ENCODE measurements at regions not wholly inside any gene's neighbourhood (a gene's known extent, or its start where the extent isn't known, plus 50 kb on each side); places are given as distances from the start of the nearest gene placed in this dataset.

GRCh38 chr9:136611606-136612005 lies 51.1 kb upstream of the EGFL7 start:
- Histone ChIP-seq H3K9me3 (no peaks in the 10 kb centered on the region), H3K27ac (no peak overlapping the region), H3K4me3 (no peak overlapping the region), H3K27me3 (no peaks in the 10 kb centered on the region), H3K36me3 (no peaks in the 10 kb centered on the region), H3K4me1 (peaks cover 17% of the 10 kb centered on the region)
- no peak for ATAC-seq
- no peak for TF ChIP-seq CTCF (IDR thresholded peaks at IDR 0.05)
- DNase-seq: no peak
- intact Hi-C loops (cut with DNase I): no loop called here

- H3K9me3 ChIP-seq: no peaks in the 10 kb centered on the region
Measured at GRCh38 chr9:136611119-136611518, 51.6 kb upstream of the EGFL7 start.

GRCh38 chr9:136610426-136610825 lies 52.3 kb upstream of the EGFL7 start:
- DNase-seq (no peak), ATAC-seq (no peak)

More at GRCh38 chr9:136611119-136611518, 51.6 kb upstream of the EGFL7 start:
- ATAC-seq (no peak), DNase-seq (no peak)
- Histone ChIP-seq H3K4me3 (no peak overlapping the region), H3K4me1 (peaks cover 22% of the 10 kb centered on the region), H3K27ac (no peak overlapping the region), H3K36me3 (no peaks in the 10 kb centered on the region), H3K27me3 (no peaks in the 10 kb centered on the region)
- TF ChIP-seq CTCF (IDR thresholded peaks at IDR 0.05): no peak
- intact Hi-C loops (cut with DNase I): no loop called here

GRCh38 chr9:136609838-136610311 lies 52.8 kb upstream of the EGFL7 start:
- no peaks in the 10 kb centered on the region for H3K36me3 ChIP-seq
- H3K9me3 ChIP-seq: no peaks in the 10 kb centered on the region
- no peak for ATAC-seq
- intact Hi-C loops (cut with DNase I): no loop called here
- peaks cover 18% of the 10 kb centered on the region for H3K4me1 ChIP-seq
- no peak overlapping the region for H3K27ac ChIP-seq
- H3K4me3 ChIP-seq: no peak overlapping the region
- DNase-seq: no peak
- no peak for TF ChIP-seq CTCF (IDR thresholded peaks at IDR 0.05)
- no peaks in the 10 kb centered on the region for H3K27me3 ChIP-seq

More at GRCh38 chr9:136610426-136610825, 52.3 kb upstream of the EGFL7 start:
- Histone ChIP-seq H3K4me1 (peaks cover 18% of the 10 kb centered on the region), H3K27me3 (no peaks in the 10 kb centered on the region), H3K27ac (no peak overlapping the region), H3K4me3 (no peak overlapping the region), H3K9me3 (no peaks in the 10 kb centered on the region), H3K36me3 (no peaks in the 10 kb centered on the region)
- intact Hi-C loops (cut with DNase I): no loop called here
- TF ChIP-seq CTCF (IDR thresholded peaks at IDR 0.05): no peak

- Histone ChIP-seq H3K9me3 (no peaks in the 10 kb centered on the region), H3K27ac (no peak overlapping the region), H3K27me3 (no peaks in the 10 kb centered on the region), H3K4me1 (peaks cover 23% of the 10 kb centered on the region), H3K36me3 (no peaks in the 10 kb centered on the region), H3K4me3 (no peak overlapping the region)
- TF ChIP-seq CTCF (IDR thresholded peaks at IDR 0.05): no peak
- DNase-seq: no peak
- intact Hi-C loops (cut with DNase I): no loop called here
- no peak for ATAC-seq
Measured at GRCh38 chr9:136609160-136609475, 53.6 kb upstream of the EGFL7 start.

Measured in upper lobe of right lung (tissue), 1 donor.